Heart right ventricle (tissue), 16 donors: ENCODE measurements at regions not wholly inside any gene's neighbourhood (a gene's known extent, or its start where the extent isn't known, plus 50 kb on each side); places are given as distances from the start of the nearest gene placed in this dataset.

Experiments
- ATAC-seq, 8 donors: fragments of 200-7000 bp; cut with Tn5 transposase; one replicate each; pipeline ENCODE4 v1.9.1; 2020; ENCODE audit warnings: mild to moderate bottlenecking in 8 of 8, moderate library complexity in 8 of 8, moderate number of reproducible peaks in 1 of 8
- DNase-seq, 2 donors: peaks; one replicate each; pipeline ENCODE4 v3.0.0-alpha.2; 2020
- H3K27ac ChIP-seq, 10 donors: fragments of 200-600 bp; sonication (generic) in 2 of 10; one replicate each; pipeline versions ENCODE4 v1.5.0 to v1.8.0; 2020 to 2022; ENCODE audit warnings: mild to moderate bottlenecking in 3 of 10
- H3K27me3 ChIP-seq, 7 donors: fragments of 200-600 bp; one replicate each; pipeline ENCODE4 v1.8.0; 2021 to 2022; ENCODE audit warnings: mild to moderate bottlenecking in 2 of 7
- H3K36me3 ChIP-seq, 9 donors: fragments of 200-600 bp; sonication (generic) in 1 of 9; one replicate each; pipeline versions ENCODE4 v1.5.0 to v1.8.0; 2020 to 2022; ENCODE audit warnings: mild to moderate bottlenecking in 2 of 9
- H3K4me1 ChIP-seq, 9 donors: fragments of 200-600 bp; sonication (generic) in 1 of 9; one replicate each; pipeline versions ENCODE4 v1.5.0 to v1.8.0; 2020 to 2022; ENCODE audit warnings: mild to moderate bottlenecking in 4 of 9
- H3K4me3 ChIP-seq, 10 donors: fragments of 200-600 bp; sonication (generic) in 2 of 10; one replicate each; pipeline versions ENCODE4 v1.5.0 to v1.8.0; 2020 to 2022; ENCODE audit warnings: mild to moderate bottlenecking in 7 of 10, moderate library complexity in 2 of 10
- H3K9me3 ChIP-seq, 11 donors: fragments of 200-600 bp in 10 of 11; sonication (generic) in 2 of 11; one replicate each; pipeline versions ENCODE4 v1.5.0 to v1.8.0; 2013 to 2022; ENCODE audit warnings: mild to moderate bottlenecking in 2 of 11, control low read depth in 1 of 11, moderate library complexity in 1 of 11
- CTCF ChIP-seq, 9 donors: fragments of 200-600 bp; sonication (generic) in 2 of 9; IDR thresholded peaks; one replicate each; pipeline versions ENCODE4 v1.5.0 to v1.8.0; 2021 to 2022; ENCODE audit warnings: antibody characterized with exemption in 9 of 9, mild to moderate bottlenecking in 5 of 9, moderate library complexity in 1 of 9
- WGBS, 2 donors: extraction: QIAGEN DNeasy Blood & Tissue Kit; methylation state at CpG; one replicate each; pipeline ENCODE4 v1.1.7; 2013; ENCODE audit warnings: inconsistent platforms in 1 of 2; 5-methylcytosine and 5-hydroxymethylcytosine counted together
- intact Hi-C, 10 donors: fragments of 100-400 bp; cut with DNase I; formaldehyde crosslinking; loops; one replicate each; pipeline versions ENCODE4 v1.11.1 to v1.14.2; 2022
- donor health status: Arrhythmogenic right ventricular cardiomyopathy.
- donor health status: ischemic (EF 13 %, LVEDD 7.1; RV severe dilation, severe dysfunction).
- donor health status: healthy with polysubstance abuse.
- donor health status: DM: no; HTN: yes; CAD: no.
- donor health status: DM: no; HTN: no; CAD: no.
- donor health status: ischemic (EF 25% LVEDD 6.9; RV normal size, moderate dysfunction).
- donor health status: ischemic (EF 25% LVEDD 5.7; RV mildly dilated, moderate dysfunction).
- donor health status: healthy.
- donor health status: DM: yes; HTN: yes; CAD: no.
- donor health status: Ischemic cardiomyopathy.
- donor health status: ischemic (EF 35%, LVEDD 5.7; RV mildly dilated, moderate dysfunction).
- donor health status: nonischemic (EF 11% LVEDD 7.7; RV severe dilation, severe dysfunction).
- donor health status: DM: yes; HTN: yes; CAD: no.
- donor health status: PGD.
- donor health status: ischemic (EF 29% LVEDD 5.4; RV normal size, mild dysfunction).
- donor health status: nonischemic (EF 23%, LVEDD 6.1; RV moderate dilation, normal function).

DNA sequence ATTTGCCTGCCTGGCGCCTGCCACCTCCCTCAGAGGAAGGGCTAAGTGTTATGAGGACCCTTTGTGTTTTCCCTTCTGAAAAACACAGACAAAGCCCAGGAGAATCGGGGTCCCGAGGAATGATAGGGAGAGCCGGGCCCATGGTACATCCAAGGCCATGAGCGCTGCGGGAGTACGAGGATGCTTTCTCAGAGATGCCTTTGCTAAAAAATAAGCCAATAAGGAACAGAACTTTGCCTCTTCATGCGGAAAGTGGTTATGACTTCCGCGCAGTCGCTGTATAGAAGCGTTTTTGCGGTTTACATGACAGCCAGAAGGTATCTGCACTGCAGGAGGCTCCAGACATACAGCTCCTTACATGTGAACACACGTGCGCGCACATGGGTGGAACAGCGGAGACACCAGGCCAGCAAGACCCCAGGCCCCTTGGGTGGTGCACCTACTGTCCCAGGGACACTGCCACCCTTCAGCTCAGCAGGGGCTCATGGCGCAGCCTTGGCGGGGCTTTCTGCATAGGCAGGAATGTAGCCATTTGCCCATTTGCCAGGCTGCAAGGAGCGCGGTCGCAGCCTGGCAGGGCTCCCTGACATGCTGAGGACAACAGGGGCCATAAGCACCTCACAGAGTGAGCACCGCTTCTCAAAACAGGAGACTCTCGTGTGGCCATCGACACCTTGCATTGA is 252.4 kb upstream of the SALL3 start:
- Histone ChIP-seq H3K36me3 (no peaks in the 10 kb centered on the region), H3K27me3 (peaks cover 0 to 31% (median 11%) of the 10 kb centered on the region in 7 donors), H3K4me1 (no peaks in the 10 kb centered on the region), H3K27ac (no peak overlapping the region), H3K9me3 (no peaks in the 10 kb centered on the region), H3K4me3 (no peak overlapping the region)
- WGBS, 2 donors = 90 to 91% methylated on average over 25 of the region's 25 CpGs
- ATAC-seq (no peak), DNase-seq (no peak)
- no peak for TF ChIP-seq CTCF (IDR thresholded peaks at IDR 0.05)
- intact Hi-C loops = no loop called here

DNA sequence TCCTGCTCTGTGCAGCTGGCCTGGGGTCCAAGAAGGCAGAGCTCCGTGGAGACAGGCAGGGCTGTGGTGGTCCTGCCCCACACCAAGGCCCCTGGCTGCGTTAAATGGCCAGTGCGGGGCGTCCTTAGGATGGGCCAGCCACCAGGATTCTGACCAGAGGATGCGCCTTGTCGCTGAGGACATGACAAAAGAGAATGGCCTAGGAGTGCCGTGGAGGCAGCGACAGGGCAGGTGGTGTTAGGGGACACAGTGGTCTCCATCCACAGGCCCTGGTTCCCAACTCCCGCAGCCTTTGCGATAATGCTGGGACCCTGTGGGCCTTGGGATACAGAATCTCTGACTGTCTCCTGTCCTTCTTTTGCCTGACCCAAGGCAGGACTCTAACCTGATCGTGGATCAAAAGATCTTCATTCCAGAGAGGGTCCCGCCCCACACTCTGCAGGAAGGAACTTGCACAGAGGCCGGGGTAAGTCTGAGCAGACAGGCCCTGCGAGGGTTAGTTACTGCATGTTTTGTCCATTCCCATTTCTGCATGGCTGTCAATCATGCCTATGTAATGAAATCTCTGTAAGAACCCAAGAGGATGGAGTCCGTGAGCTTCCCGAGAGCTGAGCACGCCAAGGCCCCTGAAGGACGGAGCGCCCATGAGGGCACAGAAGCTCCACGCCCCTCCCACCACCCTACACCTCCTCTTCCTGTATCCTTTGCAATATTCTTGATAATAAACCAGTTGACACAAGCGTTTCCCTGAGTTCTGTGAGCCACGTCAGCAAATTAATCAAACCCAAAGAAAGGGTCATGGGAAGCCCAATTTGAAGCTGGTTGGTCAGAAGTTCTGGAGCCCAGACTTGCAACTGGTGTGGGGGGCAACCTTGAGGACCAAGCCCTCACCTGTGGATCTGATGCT is 251.5 kb upstream of the SALL3 start:
- no peak overlapping the region for H3K27ac ChIP-seq
- no peaks in the 10 kb centered on the region for H3K4me1 ChIP-seq
- H3K27me3 ChIP-seq = peaks cover 0 to 33% (median 11%) of the 10 kb centered on the region in 7 donors
- H3K9me3 ChIP-seq = no peaks in the 10 kb centered on the region
- ATAC-seq (no peak), DNase-seq (no peak)
- intact Hi-C loops = no loop called here
- WGBS, 2 donors = 84 to 85% methylated on average over 22 of the region's 22 CpGs
- no peak for TF ChIP-seq CTCF (IDR thresholded peaks at IDR 0.05)
- H3K4me3 ChIP-seq = no peak overlapping the region
- no peaks in the 10 kb centered on the region for H3K36me3 ChIP-seq

DNA sequence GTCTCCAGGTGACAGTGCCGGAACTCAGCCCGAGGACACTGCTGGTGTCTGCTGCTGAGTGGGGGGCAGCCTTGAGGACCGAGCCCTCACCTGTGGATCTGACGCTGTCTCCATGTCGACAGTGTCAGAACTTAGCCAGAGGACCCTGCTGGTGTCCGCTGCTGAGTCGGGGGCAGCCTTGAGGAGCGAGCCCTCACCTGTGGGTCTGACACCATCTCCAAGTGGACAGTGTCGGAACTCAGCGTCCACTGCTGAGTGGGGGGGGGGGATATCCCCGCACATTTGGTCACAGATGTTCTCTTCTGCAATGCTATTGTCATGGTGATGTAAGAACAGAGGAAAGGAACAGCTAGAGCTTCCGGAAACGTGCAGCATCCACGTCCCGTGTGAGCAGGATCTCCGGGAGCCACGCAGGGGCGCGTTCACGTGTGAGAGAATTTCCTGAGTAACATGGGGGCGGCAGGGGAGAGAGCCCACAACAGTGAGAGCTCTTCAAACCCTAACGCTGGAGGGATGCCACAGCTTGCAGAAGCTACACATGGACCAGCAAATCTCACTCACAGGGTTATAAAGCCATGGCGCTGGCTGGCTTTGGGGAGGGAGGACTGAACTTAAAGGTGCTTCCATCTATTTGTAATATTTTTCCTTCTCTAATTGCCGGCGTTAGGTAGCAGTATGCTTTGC is 250.7 kb upstream of the SALL3 start:
- DNase-seq = no peak
- intact Hi-C loops = no loop called here

More for the DNA sequence above, 250.7 kb upstream of the SALL3 start:
- TF ChIP-seq CTCF (IDR thresholded peaks at IDR 0.05) = no peak
- 75 to 84% methylated on average over 25 of the region's 25 CpGs for WGBS, 2 donors
- no peaks in the 10 kb centered on the region for H3K36me3 ChIP-seq
- H3K27ac ChIP-seq = no peak overlapping the region
- no peaks in the 10 kb centered on the region for H3K4me1 ChIP-seq
- H3K27me3 ChIP-seq = peaks cover 0 to 26% (median 9%) of the 10 kb centered on the region in 7 donors
- no peak for ATAC-seq
- no peaks in the 10 kb centered on the region for H3K9me3 ChIP-seq
- no peak overlapping the region for H3K4me3 ChIP-seq
